CD4-positive, alpha-beta T cell (primary cell): ENCODE measurements at regions not wholly inside any gene's neighbourhood (a gene's known extent, or its start where the extent isn't known, plus 50 kb on each side); places are given as distances from the start of the nearest gene placed in this dataset.

Experiments used
- ATAC-seq: fragments of 200-7000 bp; cut with Tn5 transposase; one replicate; pipeline ENCODE4 v1.10.0; 2022; ENCODE audit warnings: mild to moderate bottlenecking; ENCODE audit not compliant: poor library complexity
- CTCF ChIA-PET: fragments of 350-600 bp; sonication (Branson Sonifier 250); formaldehyde crosslinking; loops from one replicate; lab custom pipeline; 2021; ENCODE audit warnings: antibody characterized with exemption, inconsistent platforms; lab: Charles Lee
- POLR2A ChIA-PET: fragments of 350-600 bp; sonication (Branson Sonifier 250); formaldehyde crosslinking; loops from one replicate; lab custom pipeline; 2021; ENCODE audit warnings: antibody characterized with exemption, inconsistent platforms; lab: Charles Lee
- DNase-seq, 14 experiments: peaks; one replicate each; pipeline ENCODE4 v3.0.0-alpha.2; 2013 to 2020; ENCODE audit warnings: mixed read lengths in 2 of 14
- H3K27ac ChIP-seq, 2 donors: one replicate each; pipeline versions ENCODE4 v1.5.1 to v1.7.0; 2013; ENCODE audit warnings: low read length in 2 of 2, low read depth in 1 of 2, mild to moderate bottlenecking in 1 of 2
- H3K27me3 ChIP-seq, 2 experiments: 1 replicate in 1 of 2; 2 replicates in 1 of 2; pipeline versions ENCODE4 v1.6.1 to v1.7.0; 2013; ENCODE audit warnings: low read length in 2 of 2, control low read depth in 1 of 2, mild to moderate bottlenecking in 1 of 2, moderate library complexity in 1 of 2; ENCODE audit not compliant: insufficient read depth in 2 of 2, control insufficient read depth in 1 of 2
- H3K36me3 ChIP-seq: one replicate; pipeline ENCODE4 v1.6.1; 2013; ENCODE audit warnings: low read length, control low read depth; ENCODE audit not compliant: insufficient read depth
- H3K4me1 ChIP-seq: one replicate; pipeline ENCODE4 v1.6.1; 2013; ENCODE audit warnings: low read length, control low read depth; ENCODE audit not compliant: insufficient read depth
- H3K4me3 ChIP-seq: one replicate; pipeline ENCODE4 v1.5.1; 2013; ENCODE audit warnings: mild to moderate bottlenecking, low read length, moderate library complexity
- H3K9me3 ChIP-seq, 2 experiments: 1 replicate in 1 of 2; 2 replicates in 1 of 2; pipeline versions ENCODE4 v1.6.1 to v1.7.0; 2013; ENCODE audit warnings: low read length in 2 of 2, mild to moderate bottlenecking in 2 of 2, control low read depth in 1 of 2, moderate library complexity in 1 of 2; ENCODE audit not compliant: control insufficient read depth in 1 of 2, insufficient read depth in 1 of 2
- H3K27ac Mint-ChIP-seq: one replicate; pipeline ENCODE4 v1.8.0; 2020; ENCODE audit warnings: mixed read lengths
- H3K27me3 Mint-ChIP-seq: one replicate; pipeline ENCODE4 v1.8.0; 2021; ENCODE audit warnings: mixed read lengths
- H3K36me3 Mint-ChIP-seq: one replicate; pipeline ENCODE4 v1.8.0; 2021; ENCODE audit warnings: low read depth, mixed read lengths
- H3K4me1 Mint-ChIP-seq: one replicate; pipeline ENCODE4 v1.8.0; 2021; ENCODE audit warnings: low read depth, mixed read lengths
- H3K4me3 Mint-ChIP-seq: one replicate; pipeline ENCODE4 v1.8.0; 2020; ENCODE audit warnings: mild to moderate bottlenecking, mixed read lengths
- H3K9me3 Mint-ChIP-seq: one replicate; pipeline ENCODE4 v1.8.0; 2020; ENCODE audit warnings: mixed read lengths
- intact Hi-C, 2 experiments: fragments of 100-400 bp; cut with DNase I in 1 of 2; cut with micrococcal nuclease in 1 of 2; formaldehyde crosslinking; loops; one replicate each; pipeline versions ENCODE4 v1.15.1 to v1.9.0; 2023 to 2025; cut with DNase I, micrococcal nuclease
- TF ChIP-seq, protein P1 (sequence below): fragments of 200-600 bp; IDR thresholded peaks from one replicate; pipeline ENCODE4 v1.8.0; 2022; ENCODE audit warnings: antibody characterized with exemption, mild to moderate bottlenecking

GRCh38 chr12:123073292-123073691, 77.6 kb downstream of the PITPNM2 start:
- no peaks in the 10 kb centered on the region for H3K36me3 Mint-ChIP-seq
- ChIA-PET POLR2A (interaction anchor here (1.6 kb wide), 1 partner anchor 160 kb away, joined by 5 read pairs; the partner anchor contains the start of genes MPHOSPH9 and MTRFR), CTCF (interaction anchor here (1.1 kb wide), 1 partner anchor 29 kb away, joined by 3 read pairs; no protein-coding TSS in a partner anchor)
- H3K4me1 Mint-ChIP-seq, result peaks cover 61% of the 10 kb centered on the region
- H3K9me3 ChIP-seq, result no peaks in the 10 kb centered on the region
- TF ChIP-seq, protein P1, sequence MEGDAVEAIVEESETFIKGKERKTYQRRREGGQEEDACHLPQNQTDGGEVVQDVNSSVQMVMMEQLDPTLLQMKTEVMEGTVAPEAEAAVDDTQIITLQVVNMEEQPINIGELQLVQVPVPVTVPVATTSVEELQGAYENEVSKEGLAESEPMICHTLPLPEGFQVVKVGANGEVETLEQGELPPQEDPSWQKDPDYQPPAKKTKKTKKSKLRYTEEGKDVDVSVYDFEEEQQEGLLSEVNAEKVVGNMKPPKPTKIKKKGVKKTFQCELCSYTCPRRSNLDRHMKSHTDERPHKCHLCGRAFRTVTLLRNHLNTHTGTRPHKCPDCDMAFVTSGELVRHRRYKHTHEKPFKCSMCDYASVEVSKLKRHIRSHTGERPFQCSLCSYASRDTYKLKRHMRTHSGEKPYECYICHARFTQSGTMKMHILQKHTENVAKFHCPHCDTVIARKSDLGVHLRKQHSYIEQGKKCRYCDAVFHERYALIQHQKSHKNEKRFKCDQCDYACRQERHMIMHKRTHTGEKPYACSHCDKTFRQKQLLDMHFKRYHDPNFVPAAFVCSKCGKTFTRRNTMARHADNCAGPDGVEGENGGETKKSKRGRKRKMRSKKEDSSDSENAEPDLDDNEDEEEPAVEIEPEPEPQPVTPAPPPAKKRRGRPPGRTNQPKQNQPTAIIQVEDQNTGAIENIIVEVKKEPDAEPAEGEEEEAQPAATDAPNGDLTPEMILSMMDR, result no peak
- H3K27ac ChIP-seq, result no peak overlapping the region
- H3K4me3 Mint-ChIP-seq, result no peak overlapping the region
- intact Hi-C loops, result no loop called here
- no peaks in the 10 kb centered on the region for H3K9me3 Mint-ChIP-seq
- no peak overlapping the region for H3K4me3 ChIP-seq
- H3K4me1 ChIP-seq, result peaks cover 64% of the 10 kb centered on the region
- no peaks in the 10 kb centered on the region for H3K27me3 Mint-ChIP-seq
- peak overlapping the region; percentile 20 for H3K27ac Mint-ChIP-seq
- ATAC-seq (no peak), DNase-seq (no peak)
- H3K36me3 ChIP-seq, result no peaks in the 10 kb centered on the region
- H3K27me3 ChIP-seq, result no peaks in the 10 kb centered on the region

- no peaks in the 10 kb centered on the region for H3K9me3 Mint-ChIP-seq
- H3K27me3 Mint-ChIP-seq, result no peaks in the 10 kb centered on the region
- no peaks in the 10 kb centered on the region for H3K36me3 ChIP-seq
- CTCF ChIA-PET, result no interaction called here
- DNase-seq (peak in 1 of 14 experiments; percentile 16), ATAC-seq (no peak)
- H3K27ac ChIP-seq, result no peak overlapping the region
- no peaks in the 10 kb centered on the region for H3K27me3 ChIP-seq
- intact Hi-C loops, result no loop called here
- H3K9me3 ChIP-seq, result no peaks in the 10 kb centered on the region
- H3K4me1 ChIP-seq, result peaks cover 61% of the 10 kb centered on the region
- TF ChIP-seq, protein P1, result no peak
- no peak overlapping the region for H3K4me3 ChIP-seq
- H3K27ac Mint-ChIP-seq, result no peak overlapping the region
- H3K4me1 Mint-ChIP-seq, result peaks cover 62% of the 10 kb centered on the region
- POLR2A ChIA-PET, result interaction anchor here (0.6 to 1.6 kb wide), 3 partner anchors 77 to 266 kb away, joined by 3 to 5 read pairs (median 3); partner anchors contain the start of genes MPHOSPH9 and MTRFR
- no peaks in the 10 kb centered on the region for H3K36me3 Mint-ChIP-seq
- no peak overlapping the region for H3K4me3 Mint-ChIP-seq
Measured at GRCh38 chr12:123071857-123072256, 79.0 kb downstream of the PITPNM2 start.

GRCh38 chr12:123071099-123071800, 79.6 kb downstream of the PITPNM2 start:
- POLR2A ChIA-PET, result interaction anchor here (0.6 to 1.6 kb wide), 3 partner anchors 78 to 265 kb away, joined by 3 to 5 read pairs (median 3); partner anchors contain the start of genes MPHOSPH9 and MTRFR
- Mint-ChIP-seq H3K27ac (no peak overlapping the region), H3K4me1 (peaks cover 62% of the 10 kb centered on the region), H3K27me3 (no peaks in the 10 kb centered on the region), H3K4me3 (no peak overlapping the region), H3K9me3 (no peaks in the 10 kb centered on the region), H3K36me3 (no peaks in the 10 kb centered on the region)
- Histone ChIP-seq H3K4me3 (no peak overlapping the region), H3K27ac (no peak overlapping the region), H3K36me3 (no peaks in the 10 kb centered on the region), H3K9me3 (no peaks in the 10 kb centered on the region), H3K4me1 (peaks cover 61% of the 10 kb centered on the region), H3K27me3 (no peaks in the 10 kb centered on the region)
- TF ChIP-seq, protein P1, result no peak
- ATAC-seq, result no peak
- CTCF ChIA-PET, result no interaction called here
- intact Hi-C loops, result no loop called here
- no peak for DNase-seq
